Prostate gland (tissue), 2 donors: ENCODE measurements at regions not wholly inside any gene's neighbourhood (a gene's known extent, or its start where the extent isn't known, plus 50 kb on each side); places are given as distances from the start of the nearest gene placed in this dataset.

ENCODE experiments used
- DNase-seq: peaks from one replicate; pipeline ENCODE4 v3.0.0-alpha.2; 2019; ENCODE audit warnings: low spot score
- H3K27ac ChIP-seq, 2 donors: fragments of 200-600 bp; sonication (generic); 2 replicates each; pipeline ENCODE4 v1.5.1; 2017 to 2019
- H3K27me3 ChIP-seq: fragments of 200-600 bp; sonication (generic); replicated peaks from 2 replicates; pipeline ENCODE4 v1.5.1; 2019; ENCODE audit not compliant: insufficient read depth
- H3K36me3 ChIP-seq, 2 donors: fragments of 200-600 bp; sonication (generic); 1 replicate in 1 of 2; 2 replicates in 1 of 2; pipeline versions ENCODE4 v1.5.1 to v1.8.1; 2017 to 2019
- H3K4me1 ChIP-seq: fragments of 200-600 bp; sonication (generic); replicated peaks from 2 replicates; pipeline ENCODE4 v1.5.1; 2019
- H3K4me3 ChIP-seq, 2 donors: fragments of 200-600 bp; sonication (generic); 2 replicates each; pipeline ENCODE4 v1.5.1; 2017 to 2019
- H3K9me3 ChIP-seq: fragments of 200-600 bp; sonication (generic); 2 replicates; pipeline ENCODE4 v1.5.1; 2017
- CTCF ChIP-seq, 4 experiments: fragments of 200-600 bp in 2 of 4; fragments of 450-650 bp in 2 of 4; sonication (generic) in 2 of 4; IDR thresholded peaks; 1 replicate in 3 of 4; 2 replicates in 1 of 4; pipeline ENCODE4 v1.5.1; 2016 to 2019; ENCODE audit warnings: antibody characterized with exemption in 4 of 4, mild to moderate bottlenecking in 2 of 4, moderate library complexity in 2 of 4
- POLR2A ChIP-seq: fragments of 450-650 bp; IDR thresholded peaks from one replicate; pipeline ENCODE4 v1.6.1; 2016; ENCODE audit warnings: antibody characterized with exemption, mild to moderate bottlenecking
- POLR2AphosphoS5 ChIP-seq: sonication (generic); formaldehyde crosslinking; IDR thresholded peaks from one replicate; pipeline ENCODE4 v1.6.1; 2017; ENCODE audit warnings: antibody characterized with exemption
- WGBS: methylation state at CpG from one replicate; pipeline ENCODE4 v1.1.5; 2018; 5-methylcytosine and 5-hydroxymethylcytosine counted together
- intact Hi-C: fragments of 100-400 bp; cut with DNase I; formaldehyde crosslinking; loops from one replicate; pipeline ENCODE4 v1.14.2; 2022

- H3K4me1 ChIP-seq, result no peaks in the 10 kb centered on the region
- intact Hi-C loops, result no loop called here
- no peak overlapping the region for H3K4me3 ChIP-seq
- 91% methylated on average over 1 of the region's 1 CpG for WGBS
- no peak for DNase-seq
- no peaks in the 10 kb centered on the region for H3K27me3 ChIP-seq
- no peaks in the 10 kb centered on the region for H3K9me3 ChIP-seq
- H3K27ac ChIP-seq, result no peak overlapping the region
- TF ChIP-seq POLR2A, result no peak
- TF ChIP-seq CTCF (IDR thresholded peaks at IDR 0.05), result no peak
- no peak for TF ChIP-seq POLR2AphosphoS5
- no peaks in the 10 kb centered on the region for H3K36me3 ChIP-seq
These were observed 230.3 kb downstream of the LTN1 start for GRCh38 chr21:28762357-28762735.

- Histone ChIP-seq H3K27ac (no peak overlapping the region), H3K27me3 (no peaks in the 10 kb centered on the region), H3K4me1 (no peaks in the 10 kb centered on the region), H3K4me3 (no peak overlapping the region), H3K36me3 (no peaks in the 10 kb centered on the region), H3K9me3 (no peaks in the 10 kb centered on the region)
- intact Hi-C loops, result no loop called here
- no peak for DNase-seq
- TF ChIP-seq POLR2A (no peak), POLR2AphosphoS5 (no peak), CTCF (IDR thresholded peaks at IDR 0.05) (no peak)
- WGBS, result 57% methylated on average over 3 of the region's 3 CpGs
These were observed 230.9 kb downstream of the LTN1 start for GRCh38 chr21:28761674-28762356.

DNA sequence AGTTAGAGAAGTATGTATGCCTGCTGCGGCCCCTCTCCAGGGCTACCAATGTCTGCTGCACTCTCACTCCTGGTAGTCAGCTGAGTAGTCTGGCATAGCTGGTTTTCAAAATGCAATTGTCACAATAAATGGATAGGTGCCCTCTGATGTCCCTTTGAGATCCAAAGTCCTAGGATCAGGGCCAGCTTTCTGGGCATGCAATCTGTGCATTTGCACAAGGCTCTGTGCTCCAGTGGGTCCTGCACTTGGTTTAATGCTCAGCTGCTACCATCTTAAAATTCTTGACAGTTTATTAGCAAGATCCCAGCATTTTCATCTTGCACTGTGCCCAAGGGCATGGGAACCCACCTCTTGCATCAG, 233.8 kb downstream of the LTN1 start:
- WGBS, result 69% methylated on average over 1 of the region's 1 CpG
- no peaks in the 10 kb centered on the region for H3K4me1 ChIP-seq
- H3K4me3 ChIP-seq, result no peak overlapping the region
- DNase-seq, result no peak
- TF ChIP-seq POLR2A (no peak), CTCF (IDR thresholded peaks at IDR 0.05) (no peak), POLR2AphosphoS5 (no peak)
- no peak overlapping the region for H3K27ac ChIP-seq
- no peaks in the 10 kb centered on the region for H3K36me3 ChIP-seq
- no peaks in the 10 kb centered on the region for H3K9me3 ChIP-seq
- intact Hi-C loops, result no loop called here
- no peaks in the 10 kb centered on the region for H3K27me3 ChIP-seq

GRCh38 chr21:28758042-28758882, 234.4 kb downstream of the LTN1 start:
- TF ChIP-seq POLR2AphosphoS5 (peak; percentile 10), CTCF (IDR thresholded peaks at IDR 0.05) (no peak)
- no peak overlapping the region for H3K27ac ChIP-seq
- no peaks in the 10 kb centered on the region for H3K36me3 ChIP-seq
- DNase-seq, result no peak
- H3K9me3 ChIP-seq, result no peaks in the 10 kb centered on the region
- H3K4me1 ChIP-seq, result no peaks in the 10 kb centered on the region
- no peaks in the 10 kb centered on the region for H3K27me3 ChIP-seq
- WGBS, result 46% methylated on average over 7 of the region's 7 CpGs
- intact Hi-C loops, result no loop called here
- no peak overlapping the region for H3K4me3 ChIP-seq

DNA sequence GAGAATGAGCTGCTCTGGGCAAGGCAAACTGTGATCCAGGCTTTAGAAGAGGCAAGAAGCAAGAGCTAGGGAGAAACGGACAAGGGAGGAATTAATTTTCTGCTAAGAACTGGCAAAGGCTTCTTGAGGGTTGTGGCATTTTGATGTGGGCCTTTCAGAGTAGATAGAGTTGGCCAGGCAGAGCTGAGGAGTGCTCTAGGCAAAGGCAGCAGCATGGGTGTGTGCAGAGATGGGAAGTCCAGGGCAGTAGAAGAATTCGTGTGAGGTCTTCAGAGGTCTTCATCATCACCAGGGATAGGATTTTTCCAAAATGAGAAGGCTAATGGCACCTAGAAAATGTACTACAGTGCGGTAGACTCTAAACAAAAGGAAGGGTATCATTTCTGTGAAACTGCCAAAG, 237.8 kb downstream of the LTN1 start:
- H3K4me1 ChIP-seq, result no peaks in the 10 kb centered on the region
- no peak overlapping the region for H3K4me3 ChIP-seq
- H3K9me3 ChIP-seq, result no peaks in the 10 kb centered on the region
- H3K27me3 ChIP-seq, result no peaks in the 10 kb centered on the region
- no peak for DNase-seq
- no peaks in the 10 kb centered on the region for H3K36me3 ChIP-seq
- H3K27ac ChIP-seq, result peak overlapping the region; percentile 43 to 58
- 71% methylated on average over 3 of the region's 3 CpGs for WGBS
- intact Hi-C loops, result loop anchor here (5.0 kb wide), 2 partner anchors 67 to 162 kb away; no protein-coding TSS in a partner anchor
- TF ChIP-seq CTCF (IDR thresholded peaks at IDR 0.05) (no peak), POLR2A (no peak), POLR2AphosphoS5 (no peak)
